Hematopoietic multipotent progenitor cell treated with erythropoietin and hydrocortisone succinate and interleukin-3 and kit ligand, for 15 days (in vitro differentiated cells): ENCODE measurements at regions not wholly inside any gene's neighbourhood (a gene's known extent, or its start where the extent isn't known, plus 50 kb on each side); places are given as distances from the start of the nearest gene placed in this dataset.
"Not testable (repeated sequence)": the region's sequence is repeated elsewhere in the genome, so short reads cannot be mapped to it uniquely, and the experiment has no call there.

ENCODE experiments used
- DNase-seq: peaks from one replicate; pipeline ENCODE4 v3.0.0-alpha.2; 2015; ENCODE audit warnings: low spot score

- DNase-seq: not testable (repeated sequence)
These were observed 546.7 kb upstream of the ROBO1 start for GRCh38 chr3:80314541-80314940.

GRCh38 chr3:80308637-80309036 lies 540.8 kb upstream of the ROBO1 start:
- DNase-seq: no peak

- no peak for DNase-seq
These were observed 540.0 kb upstream of the ROBO1 start for GRCh38 chr3:80307844-80308243.

- DNase-seq: no peak
These were observed 529.9 kb upstream of the ROBO1 start for GRCh38 chr3:80297720-80298119.

GRCh38 chr3:80285388-80285787 lies 517.6 kb upstream of the ROBO1 start:
- no peak for DNase-seq

- no peak for DNase-seq
These were observed 516.0 kb upstream of the ROBO1 start for GRCh38 chr3:80283783-80284182.

- DNase-seq: no peak
These were observed 510.3 kb upstream of the ROBO1 start for GRCh38 chr3:80278056-80278455.

GRCh38 chr3:80275120-80275519 lies 507.3 kb upstream of the ROBO1 start:
- DNase-seq: no peak

- DNase-seq: no peak
These were observed 495.5 kb upstream of the ROBO1 start for GRCh38 chr3:80263260-80263659.

GRCh38 chr3:80261082-80261481 lies 493.3 kb upstream of the ROBO1 start:
- no peak for DNase-seq

GRCh38 chr3:80259736-80260135 lies 491.9 kb upstream of the ROBO1 start:
- no peak for DNase-seq

GRCh38 chr3:80252113-80252512 lies 484.3 kb upstream of the ROBO1 start:
- no peak for DNase-seq

- DNase-seq: no peak
These were observed 480.0 kb upstream of the ROBO1 start for GRCh38 chr3:80247766-80248165.

- no peak for DNase-seq
These were observed 476.6 kb upstream of the ROBO1 start for GRCh38 chr3:80244390-80244789.

- no peak for DNase-seq
These were observed 474.0 kb upstream of the ROBO1 start for GRCh38 chr3:80241791-80242190.

- DNase-seq: no peak
These were observed 471.5 kb upstream of the ROBO1 start for GRCh38 chr3:80239301-80239700.

- DNase-seq: no peak
These were observed 470.8 kb upstream of the ROBO1 start for GRCh38 chr3:80238606-80239005.

GRCh38 chr3:80238152-80238551 lies 470.4 kb upstream of the ROBO1 start:
- DNase-seq: no peak

- no peak for DNase-seq
These were observed 466.9 kb upstream of the ROBO1 start for GRCh38 chr3:80234706-80235105.

GRCh38 chr3:80233576-80233975 lies 465.8 kb upstream of the ROBO1 start:
- no peak for DNase-seq

- DNase-seq: no peak
These were observed 465.0 kb upstream of the ROBO1 start for GRCh38 chr3:80232760-80233159.

- DNase-seq: no peak
These were observed 463.2 kb upstream of the ROBO1 start for GRCh38 chr3:80230962-80231361.

- DNase-seq: no peak
These were observed 459.4 kb upstream of the ROBO1 start for GRCh38 chr3:80227216-80227615.

GRCh38 chr3:80215191-80215590 lies 447.4 kb upstream of the ROBO1 start:
- no peak for DNase-seq

- no peak for DNase-seq
These were observed 445.3 kb upstream of the ROBO1 start for GRCh38 chr3:80213086-80213485.
